Heart right ventricle (tissue), 16 donors: ENCODE measurements at regions not wholly inside any gene's neighbourhood (a gene's known extent, or its start where the extent isn't known, plus 50 kb on each side); places are given as distances from the start of the nearest gene placed in this dataset.

Experiments
- ATAC-seq, 8 donors: fragments of 200-7000 bp; cut with Tn5 transposase; one replicate each; pipeline ENCODE4 v1.9.1; 2020; ENCODE audit warnings: mild to moderate bottlenecking in 8 of 8, moderate library complexity in 8 of 8, moderate number of reproducible peaks in 1 of 8
- DNase-seq, 2 donors: peaks; one replicate each; pipeline ENCODE4 v3.0.0-alpha.2; 2020
- H3K27ac ChIP-seq, 10 donors: fragments of 200-600 bp; sonication (generic) in 2 of 10; one replicate each; pipeline versions ENCODE4 v1.5.0 to v1.8.0; 2020 to 2022; ENCODE audit warnings: mild to moderate bottlenecking in 3 of 10
- H3K27me3 ChIP-seq, 7 donors: fragments of 200-600 bp; one replicate each; pipeline ENCODE4 v1.8.0; 2021 to 2022; ENCODE audit warnings: mild to moderate bottlenecking in 2 of 7
- H3K36me3 ChIP-seq, 9 donors: fragments of 200-600 bp; sonication (generic) in 1 of 9; one replicate each; pipeline versions ENCODE4 v1.5.0 to v1.8.0; 2020 to 2022; ENCODE audit warnings: mild to moderate bottlenecking in 2 of 9
- H3K4me1 ChIP-seq, 9 donors: fragments of 200-600 bp; sonication (generic) in 1 of 9; one replicate each; pipeline versions ENCODE4 v1.5.0 to v1.8.0; 2020 to 2022; ENCODE audit warnings: mild to moderate bottlenecking in 4 of 9
- H3K4me3 ChIP-seq, 10 donors: fragments of 200-600 bp; sonication (generic) in 2 of 10; one replicate each; pipeline versions ENCODE4 v1.5.0 to v1.8.0; 2020 to 2022; ENCODE audit warnings: mild to moderate bottlenecking in 7 of 10, moderate library complexity in 2 of 10
- H3K9me3 ChIP-seq, 11 donors: fragments of 200-600 bp in 10 of 11; sonication (generic) in 2 of 11; one replicate each; pipeline versions ENCODE4 v1.5.0 to v1.8.0; 2013 to 2022; ENCODE audit warnings: mild to moderate bottlenecking in 2 of 11, control low read depth in 1 of 11, moderate library complexity in 1 of 11
- WGBS, 2 donors: extraction: QIAGEN DNeasy Blood & Tissue Kit; methylation state at CpG; one replicate each; pipeline ENCODE4 v1.1.7; 2013; ENCODE audit warnings: inconsistent platforms in 1 of 2; 5-methylcytosine and 5-hydroxymethylcytosine counted together
- intact Hi-C, 10 donors: fragments of 100-400 bp; cut with DNase I; formaldehyde crosslinking; loops; one replicate each; pipeline versions ENCODE4 v1.11.1 to v1.14.2; 2022
- TF ChIP-seq, protein P1 (sequence below), 9 donors: fragments of 200-600 bp; sonication (generic) in 2 of 9; IDR thresholded peaks; one replicate each; pipeline versions ENCODE4 v1.5.0 to v1.8.0; 2021 to 2022; ENCODE audit warnings: antibody characterized with exemption in 9 of 9, mild to moderate bottlenecking in 5 of 9, moderate library complexity in 1 of 9
- donor health status: Arrhythmogenic right ventricular cardiomyopathy.
- donor health status: ischemic (EF 13 %, LVEDD 7.1; RV severe dilation, severe dysfunction).
- donor health status: healthy with polysubstance abuse.
- donor health status: DM: no; HTN: yes; CAD: no.
- donor health status: DM: no; HTN: no; CAD: no.
- donor health status: ischemic (EF 25% LVEDD 6.9; RV normal size, moderate dysfunction).
- donor health status: ischemic (EF 25% LVEDD 5.7; RV mildly dilated, moderate dysfunction).
- donor health status: healthy.
- donor health status: DM: yes; HTN: yes; CAD: no.
- donor health status: Ischemic cardiomyopathy.
- donor health status: ischemic (EF 35%, LVEDD 5.7; RV mildly dilated, moderate dysfunction).
- donor health status: nonischemic (EF 11% LVEDD 7.7; RV severe dilation, severe dysfunction).
- donor health status: DM: yes; HTN: yes; CAD: no.
- donor health status: PGD.
- donor health status: ischemic (EF 29% LVEDD 5.4; RV normal size, mild dysfunction).
- donor health status: nonischemic (EF 23%, LVEDD 6.1; RV moderate dilation, normal function).

DNA sequence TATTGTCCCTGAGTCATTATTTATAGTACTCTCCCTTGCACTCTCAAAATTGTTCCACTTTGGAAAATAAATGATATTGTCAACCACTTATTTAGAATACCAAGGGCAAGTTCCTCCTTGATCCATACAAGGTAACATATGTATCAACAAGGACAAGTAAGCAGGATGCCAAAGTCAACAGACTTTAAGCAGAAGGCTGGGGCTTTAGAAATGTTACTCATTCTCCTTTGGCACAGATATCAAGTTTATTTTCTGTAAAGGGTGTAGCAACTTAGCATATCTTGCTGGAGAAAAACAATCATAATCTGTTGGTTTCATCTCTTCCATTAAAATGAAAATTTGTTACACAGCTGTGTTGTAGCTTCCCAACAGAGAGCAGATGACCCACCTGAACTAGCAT, 248.7 kb upstream of the SLC30A5 start:
- Histone ChIP-seq H3K36me3 (no peaks in the 10 kb centered on the region), H3K9me3 (no peaks in the 10 kb centered on the region), H3K4me3 (no peak overlapping the region), H3K27me3 (no peaks in the 10 kb centered on the region), H3K27ac (no peak overlapping the region), H3K4me1 (peaks cover 0 to 19% (median 4%) of the 10 kb centered on the region in 9 donors)
- intact Hi-C loops: no loop called here
- ATAC-seq (no peak), DNase-seq (no peak)
- TF ChIP-seq, protein P1, sequence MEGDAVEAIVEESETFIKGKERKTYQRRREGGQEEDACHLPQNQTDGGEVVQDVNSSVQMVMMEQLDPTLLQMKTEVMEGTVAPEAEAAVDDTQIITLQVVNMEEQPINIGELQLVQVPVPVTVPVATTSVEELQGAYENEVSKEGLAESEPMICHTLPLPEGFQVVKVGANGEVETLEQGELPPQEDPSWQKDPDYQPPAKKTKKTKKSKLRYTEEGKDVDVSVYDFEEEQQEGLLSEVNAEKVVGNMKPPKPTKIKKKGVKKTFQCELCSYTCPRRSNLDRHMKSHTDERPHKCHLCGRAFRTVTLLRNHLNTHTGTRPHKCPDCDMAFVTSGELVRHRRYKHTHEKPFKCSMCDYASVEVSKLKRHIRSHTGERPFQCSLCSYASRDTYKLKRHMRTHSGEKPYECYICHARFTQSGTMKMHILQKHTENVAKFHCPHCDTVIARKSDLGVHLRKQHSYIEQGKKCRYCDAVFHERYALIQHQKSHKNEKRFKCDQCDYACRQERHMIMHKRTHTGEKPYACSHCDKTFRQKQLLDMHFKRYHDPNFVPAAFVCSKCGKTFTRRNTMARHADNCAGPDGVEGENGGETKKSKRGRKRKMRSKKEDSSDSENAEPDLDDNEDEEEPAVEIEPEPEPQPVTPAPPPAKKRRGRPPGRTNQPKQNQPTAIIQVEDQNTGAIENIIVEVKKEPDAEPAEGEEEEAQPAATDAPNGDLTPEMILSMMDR (IDR thresholded peaks at IDR 0.05): no peak

GRCh38 chr5:68846828-68847227, 247.0 kb upstream of the SLC30A5 start:
- no peak overlapping the region for H3K4me3 ChIP-seq
- H3K36me3 ChIP-seq: no peaks in the 10 kb centered on the region
- H3K9me3 ChIP-seq: peaks cover 0 to 4% (median 0%) of the 10 kb centered on the region in 11 donors
- DNase-seq: no peak
- WGBS, 2 donors: 87 to 92% methylated on average over 3 of the region's 3 CpGs
- TF ChIP-seq, protein P1 (IDR thresholded peaks at IDR 0.05): no peak
- H3K27me3 ChIP-seq: no peaks in the 10 kb centered on the region
- H3K27ac ChIP-seq: no peak overlapping the region
- intact Hi-C loops: no loop called here
- peaks cover 0 to 19% (median 4%) of the 10 kb centered on the region in 9 donors for H3K4me1 ChIP-seq
- no peak for ATAC-seq

GRCh38 chr5:68848091-68848490, 245.7 kb upstream of the SLC30A5 start:
- peaks cover 0 to 19% (median 4%) of the 10 kb centered on the region in 9 donors for H3K4me1 ChIP-seq
- no peak overlapping the region for H3K27ac ChIP-seq
- ATAC-seq: no peak

DNA sequence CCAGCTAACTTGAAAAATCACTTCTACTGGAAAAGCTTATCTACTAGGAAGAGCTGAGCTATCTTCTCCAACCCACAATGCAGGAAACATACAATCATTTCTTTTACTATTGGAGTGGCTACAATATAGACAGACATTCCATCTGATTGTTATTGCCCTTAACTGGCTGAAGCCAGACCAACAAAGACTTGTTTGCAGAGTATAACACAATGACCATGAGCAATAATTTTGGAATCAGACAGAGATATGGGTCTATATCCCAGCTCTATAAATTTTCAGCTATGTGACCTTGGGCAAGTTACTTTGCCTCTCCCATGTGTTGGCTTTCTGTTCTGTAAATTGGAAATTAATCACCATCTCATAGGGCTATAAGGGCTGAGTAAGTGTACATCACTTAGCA, 244.7 kb upstream of the SLC30A5 start:
- no peak for ATAC-seq
- peaks cover 0 to 19% (median 4%) of the 10 kb centered on the region in 9 donors for H3K4me1 ChIP-seq
- H3K27ac ChIP-seq: no peak overlapping the region
- DNase-seq: no peak
- H3K4me3 ChIP-seq: no peak overlapping the region
- TF ChIP-seq, protein P1 (IDR thresholded peaks at IDR 0.05): no peak
- H3K36me3 ChIP-seq: no peaks in the 10 kb centered on the region
- no peaks in the 10 kb centered on the region for H3K27me3 ChIP-seq
- H3K9me3 ChIP-seq: peaks cover 0 to 8% (median 0%) of the 10 kb centered on the region in 11 donors
- intact Hi-C loops: no loop called here

More at GRCh38 chr5:68848091-68848490, 245.7 kb upstream of the SLC30A5 start:
- DNase-seq: no peak
- H3K4me3 ChIP-seq: no peak overlapping the region
- 78 to 86% methylated on average over 3 of the region's 3 CpGs for WGBS, 2 donors
- no peaks in the 10 kb centered on the region for H3K27me3 ChIP-seq
- intact Hi-C loops: no loop called here
- H3K9me3 ChIP-seq: peaks cover 0 to 8% (median 0%) of the 10 kb centered on the region in 11 donors
- TF ChIP-seq, protein P1 (IDR thresholded peaks at IDR 0.05): no peak
- H3K36me3 ChIP-seq: no peaks in the 10 kb centered on the region
